SK-N-MC (cell line): ENCODE measurements at regions not wholly inside any gene's neighbourhood (a gene's known extent, or its start where the extent isn't known, plus 50 kb on each side); places are given as distances from the start of the nearest gene placed in this dataset.

Source experiments
- EZH2 ChIP-seq: fragments of 200-600 bp; sonication (generic); IDR thresholded peaks from one replicate; pipeline ENCODE4 v1.6.1; 2017; ENCODE audit warnings: antibody characterized with exemption
- FOXP2 ChIP-seq: optimal IDR thresholded peaks from 2 replicates; pipeline ENCODE3; 2011; ENCODE audit warnings: mild to moderate bottlenecking, moderate library complexity; ENCODE audit not compliant: insufficient read depth; ENCODE audit errors: extremely low read length, control extremely low read depth
- POLR2AphosphoS5 ChIP-seq: IDR thresholded peaks from 2 replicates; pipeline ENCODE4 v1.6.1; 2012; ENCODE audit warnings: mild to moderate bottlenecking, low read depth, low read length, borderline replicate concordance

- TF ChIP-seq EZH2, result no peak
- no peak for TF ChIP-seq POLR2AphosphoS5
- TF ChIP-seq FOXP2, result no peak
Observed at GRCh38 chr1:87242445-87243185, 86.1 kb upstream of the LMO4 start.
